ENCODE measurements at regions not wholly inside any gene's neighbourhood (a gene's known extent, or its start where the extent isn't known, plus 50 kb on each side); places are given as distances from the start of the nearest gene placed in this dataset.
A peak's percentile ranks its signal among the peaks of the same experiment; 100 is the strongest.

GRCh38 chr1:184301227-184301626 lies 85.6 kb upstream of the C1orf21 start:
- Histone ChIP-seq H4K8ac (ENCODE audit: low read depth in 2 of 2, low read length in 2 of 2) (peak overlapping the region; percentile 29 to 55; a peak in 3 of 4 replicates), H3K27me3 (ENCODE audit: control insufficient read depth, insufficient read depth, low read length) (no peaks in the 10 kb centered on the region), H3K9me3 (ENCODE audit: control insufficient read depth, insufficient read depth, low read length) (no peaks in the 10 kb centered on the region), H2BK120ac (ENCODE audit: low read depth, low read length) (peak overlapping the region; percentile 89), H3K4me2 (ENCODE audit: low read depth, low read length) (0 out of 2 replicates have a peak overlapping the region, but pooled peaks have one; percentile 79), H2AFZ (replicated peaks; ENCODE audit: low read length, poor library complexity) (no peak overlapping the region), H3K9me1 (ENCODE audit: insufficient read depth, low read length) (peaks cover 14% of the 10 kb centered on the region), H3K79me1 (ENCODE audit: low read depth in 1 of 2, low read length in 2 of 2) (no peaks in the 10 kb centered on the region), H2BK5ac (ENCODE audit: low read depth, low read length, poor library complexity, severe bottlenecking) (peak overlapping the region; percentile 92), H2BK20ac (ENCODE audit: low read depth, low read length) (peak overlapping the region; percentile 83), H4K91ac (ENCODE audit: insufficient read depth, low read depth, low read length) (peak overlapping the region; percentile 13; the same call in 1 of the 2 replicates), H3K9ac (ENCODE audit: low read depth, low read length) (no peak overlapping the region; the same call in 1 of the 2 replicates), H4K5ac (ENCODE audit: low read depth, low read length) (peak overlapping the region; percentile 38; the same call in 1 of the 2 replicates), H3K27ac (ENCODE audit: insufficient read depth, low read length) (no peak overlapping the region; the same call in 1 of the 2 replicates), H2BK15ac (ENCODE audit: low read depth, low read length) (peak overlapping the region; percentile 45), H3K18ac (ENCODE audit: low read depth, low read length) (peak overlapping the region; percentile 84; the same call in 1 of the 2 replicates), H3K36me3 (ENCODE audit: control insufficient read depth, insufficient read depth, low read length) (no peaks in the 10 kb centered on the region), H2AK5ac (ENCODE audit: low read depth, low read length) (peak overlapping the region; percentile 77), H4K20me1 (ENCODE audit: insufficient read depth, low read length) (peaks cover 5% of the 10 kb centered on the region; the same call in 1 of the 2 replicates), H3K23ac (ENCODE audit: low read depth, low read length) (peak overlapping the region; percentile 39; the same call in 1 of the 2 replicates), H3K4me1 (ENCODE audit: control insufficient read depth, insufficient read depth, low read length) (peaks cover 27% of the 10 kb centered on the region), H3K56ac (ENCODE audit: extremely low read depth, insufficient read depth, low read length) (0 out of 2 replicates have a peak overlapping the region, but pooled peaks have one; percentile 62), H3K14ac (replicated peaks; ENCODE audit: low read depth, low read length) (peak overlapping the region; percentile 79), H2AK9ac (replicated peaks; ENCODE audit: low read depth, low read length, poor library complexity) (no peak overlapping the region), H3K4ac (ENCODE audit: low read depth, low read length) (peak overlapping the region; percentile 55; the same call in 1 of the 2 replicates), H3K4me3 (ENCODE audit: insufficient read depth, low read depth, low read length) (no peak overlapping the region)
- no TSS peak for BruUV-seq (replicated peaks)
- ATAC-seq (ENCODE audit: low read depth) = no peak
- dilution Hi-C loops (cut with HindIII; ENCODE audit: low sequenced_read_pairs, unreplicated experiment) = no loop called here
- no CpG with 5 or more reads among the region's 1 CpG for WGBS, 2 experiments (ENCODE audit: extremely low coverage in 2 of 2, insufficient read length in 1 of 2)
- intact Hi-C loops (cut with micrococcal nuclease) = no loop called here
- CTCF ChIA-PET = no interaction called here
- in situ Hi-C loops (cut with MboI; ENCODE audit: low sequenced_read_pairs) = loop anchor here (5.0 kb wide), 1 partner anchor 49 kb away; no protein-coding TSS in a partner anchor
- POLR2A ChIA-PET (ENCODE audit: unreplicated experiment) = no interaction called here
- DNase-seq = no peak
- TF ChIP-seq RCOR1 (IDR thresholded peaks at IDR 0.05; ENCODE audit: insufficient replicate concordance, low read length) (no peak), MAFK (IDR thresholded peaks at IDR 0.05; ENCODE audit: low read depth, low read length) (peak; percentile 95), MAZ (IDR thresholded peaks at IDR 0.05; ENCODE audit: borderline replicate concordance, low read depth, low read length) (no peak), CEBPB (IDR thresholded peaks at IDR 0.05; ENCODE audit: low read depth, low read length) (no peak)
- TF ChIP-seq, protein P1, sequence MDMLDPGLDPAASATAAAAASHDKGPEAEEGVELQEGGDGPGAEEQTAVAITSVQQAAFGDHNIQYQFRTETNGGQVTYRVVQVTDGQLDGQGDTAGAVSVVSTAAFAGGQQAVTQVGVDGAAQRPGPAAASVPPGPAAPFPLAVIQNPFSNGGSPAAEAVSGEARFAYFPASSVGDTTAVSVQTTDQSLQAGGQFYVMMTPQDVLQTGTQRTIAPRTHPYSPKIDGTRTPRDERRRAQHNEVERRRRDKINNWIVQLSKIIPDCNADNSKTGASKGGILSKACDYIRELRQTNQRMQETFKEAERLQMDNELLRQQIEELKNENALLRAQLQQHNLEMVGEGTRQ (IDR thresholded peaks at IDR 0.05; ENCODE audit: low read depth, low read length) = no peak
